Neural progenitor cell (in vitro differentiated cells): ENCODE measurements at regions not wholly inside any gene's neighbourhood (a gene's known extent, or its start where the extent isn't known, plus 50 kb on each side); places are given as distances from the start of the nearest gene placed in this dataset.
A peak's percentile ranks its signal among the peaks of the same experiment; 100 is the strongest.

Source experiments
- DNase-seq: peaks from one replicate; pipeline ENCODE4 v3.0.0-alpha.2; 2016; ENCODE audit warnings: low spot score
- H2AFZ ChIP-seq: fragments of 200-600 bp; sonication (generic); replicated peaks from 2 replicates; pipeline ENCODE4 v1.6.1; 2016; ENCODE audit warnings: antibody characterized with exemption
- H3F3A ChIP-seq: fragments of 200-600 bp; sonication (generic); 2 replicates; pipeline ENCODE4 v1.6.1; 2016; ENCODE audit warnings: antibody characterized with exemption, low read depth
- H3K27ac ChIP-seq: fragments of 200-600 bp; sonication (generic); 2 replicates; pipeline ENCODE4 v1.5.1; 2016; ENCODE audit warnings: mild to moderate bottlenecking
- H3K27me3 ChIP-seq: fragments of 200-600 bp; sonication (generic); 2 replicates; pipeline ENCODE4 v1.6.1; 2016; ENCODE audit warnings: mild to moderate bottlenecking, moderate library complexity
- H3K36me3 ChIP-seq: fragments of 200-600 bp; sonication (generic); 2 replicates; pipeline ENCODE4 v1.5.1; 2016
- H3K4me1 ChIP-seq: fragments of 200-600 bp; sonication (generic); 2 replicates; pipeline ENCODE4 v1.6.1; 2016; ENCODE audit warnings: mixed run types
- H3K4me2 ChIP-seq: fragments of 200-600 bp; sonication (generic); 2 replicates; pipeline ENCODE4 v1.6.1; 2016
- H3K4me3 ChIP-seq: fragments of 200-600 bp; sonication (generic); 2 replicates; pipeline ENCODE4 v1.5.1; 2016
- H3K79me2 ChIP-seq: fragments of 200-600 bp; sonication (generic); 2 replicates; pipeline ENCODE4 v1.6.1; 2016; ENCODE audit warnings: low read depth
- H3K9ac ChIP-seq: fragments of 200-600 bp; sonication (generic); 2 replicates; pipeline ENCODE4 v1.6.1; 2016
- H3K9me3 ChIP-seq: fragments of 200-600 bp; sonication (generic); 2 replicates; pipeline ENCODE4 v1.5.1; 2016; ENCODE audit warnings: low read depth
- H4K20me1 ChIP-seq: fragments of 200-600 bp; sonication (generic); 2 replicates; pipeline ENCODE4 v1.6.1; 2016; ENCODE audit warnings: low read depth
- H3K27ac Mint-ChIP-seq: 3 replicates; pipeline ENCODE4 v1.8.0; 2021; ENCODE audit warnings: mixed read lengths
- H3K27me3 Mint-ChIP-seq: 2 replicates; pipeline ENCODE4 v1.8.0; 2022; ENCODE audit warnings: low read depth, mild to moderate bottlenecking, inconsistent platforms, moderate library complexity, mixed read lengths; ENCODE audit not compliant: insufficient read depth
- H3K36me3 Mint-ChIP-seq: 3 replicates; pipeline ENCODE4 v1.8.0; 2021; ENCODE audit warnings: mixed read lengths
- H3K4me1 Mint-ChIP-seq: 3 replicates; pipeline ENCODE4 v1.8.0; 2021; ENCODE audit warnings: mixed read lengths
- H3K4me3 Mint-ChIP-seq: 3 replicates; pipeline ENCODE4 v1.8.0; 2021; ENCODE audit warnings: mild to moderate bottlenecking, moderate library complexity, mixed read lengths
- H3K9me3 Mint-ChIP-seq: 3 replicates; pipeline ENCODE4 v1.8.0; 2020; ENCODE audit warnings: mixed read lengths
- CTCF ChIP-seq: fragments of 200-600 bp; sonication (generic); IDR thresholded peaks from 2 replicates; pipeline ENCODE4 v1.5.1; 2017; ENCODE audit warnings: antibody characterized with exemption, mild to moderate bottlenecking
- EZH2 ChIP-seq: fragments of 200-600 bp; sonication (generic); IDR thresholded peaks from 2 replicates; pipeline ENCODE4 v1.6.1; 2017; ENCODE audit warnings: antibody characterized with exemption, mild to moderate bottlenecking, moderate library complexity
- EZH2phosphoT487 ChIP-seq: fragments of 200-600 bp; sonication (generic); IDR thresholded peaks from 2 replicates; pipeline ENCODE4 v1.6.1; 2017; ENCODE audit warnings: antibody characterized with exemption

DNA sequence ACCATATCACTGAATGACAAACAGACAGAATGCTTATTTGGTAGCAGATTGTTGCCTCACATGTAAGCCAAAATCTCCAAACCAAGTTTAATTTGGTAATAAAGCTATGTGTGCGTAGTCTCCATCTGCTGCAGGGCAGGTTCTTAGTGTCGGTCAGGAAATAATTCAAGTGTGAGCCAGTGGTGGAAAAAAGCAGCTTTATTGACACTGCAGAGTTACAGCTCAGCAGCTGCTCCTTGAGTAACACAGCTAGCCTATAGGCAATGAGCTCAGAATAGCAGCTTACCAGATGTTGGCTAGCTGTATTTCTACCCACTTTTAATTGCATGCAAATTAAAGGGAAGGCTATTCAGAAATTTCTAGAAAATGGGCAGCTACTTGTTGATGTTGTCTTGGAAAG is 757.8 kb upstream of the HS3ST1 start:
- no peaks in the 10 kb centered on the region for H3K79me2 ChIP-seq
- H3K4me2 ChIP-seq: no peak overlapping the region
- Mint-ChIP-seq H3K4me3 (no peak overlapping the region), H3K27ac (no peak overlapping the region), H3K27me3 (peaks cover 6% of the 10 kb centered on the region), H3K9me3 (no peaks in the 10 kb centered on the region), H3K36me3 (no peaks in the 10 kb centered on the region), H3K4me1 (no peaks in the 10 kb centered on the region)
- no peaks in the 10 kb centered on the region for H3F3A ChIP-seq
- H3K27ac ChIP-seq: no peak overlapping the region
- no peaks in the 10 kb centered on the region for H3K9me3 ChIP-seq
- no peaks in the 10 kb centered on the region for H4K20me1 ChIP-seq
- no peak for DNase-seq
- H3K4me3 ChIP-seq: no peak overlapping the region
- H3K4me1 ChIP-seq: no peaks in the 10 kb centered on the region
- no peaks in the 10 kb centered on the region for H3K27me3 ChIP-seq
- TF ChIP-seq CTCF: no peak
- TF ChIP-seq EZH2phosphoT487: no peak
- no peak for TF ChIP-seq EZH2
- no peak overlapping the region for H3K9ac ChIP-seq
- H3K36me3 ChIP-seq: no peaks in the 10 kb centered on the region
- peak overlapping the region; percentile 5 for H2AFZ ChIP-seq

GRCh38 chr4:12178614-12179610 is 750.2 kb upstream of the HS3ST1 start:
- TF ChIP-seq CTCF: no peak
- no peak for TF ChIP-seq EZH2
- no peak for TF ChIP-seq EZH2phosphoT487

DNA sequence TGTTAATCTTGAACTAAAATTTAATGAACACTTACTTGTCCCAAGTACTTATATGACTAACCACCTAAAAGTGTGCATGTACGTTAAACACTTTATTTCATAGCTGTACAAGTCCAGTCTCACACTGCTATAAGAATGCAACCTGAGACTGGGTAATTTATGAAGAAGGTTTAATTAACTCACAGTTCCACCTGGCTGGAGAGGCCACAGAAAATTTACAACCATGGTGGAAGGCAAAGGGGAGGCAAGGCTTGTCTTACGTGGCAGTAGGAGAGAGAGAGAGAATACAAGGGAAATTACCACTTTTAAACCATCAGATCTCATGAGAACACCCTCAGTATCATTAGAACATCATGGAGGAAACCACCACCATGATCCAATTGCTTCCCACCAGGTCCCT is 748.7 kb upstream of the HS3ST1 start:
- Histone ChIP-seq H3K4me1 (no peaks in the 10 kb centered on the region), H2AFZ (no peak overlapping the region), H3F3A (no peaks in the 10 kb centered on the region), H3K9me3 (no peaks in the 10 kb centered on the region), H3K4me2 (no peak overlapping the region), H3K27ac (no peak overlapping the region), H3K36me3 (no peaks in the 10 kb centered on the region), H3K27me3 (no peaks in the 10 kb centered on the region), H3K4me3 (no peak overlapping the region), H3K9ac (no peak overlapping the region), H3K79me2 (no peaks in the 10 kb centered on the region), H4K20me1 (no peaks in the 10 kb centered on the region)
- no peak for TF ChIP-seq CTCF
- TF ChIP-seq EZH2: no peak
- TF ChIP-seq EZH2phosphoT487: no peak
- Mint-ChIP-seq H3K9me3 (no peaks in the 10 kb centered on the region), H3K4me1 (no peaks in the 10 kb centered on the region), H3K27me3 (peaks cover 4% of the 10 kb centered on the region), H3K36me3 (no peaks in the 10 kb centered on the region), H3K4me3 (no peak overlapping the region), H3K27ac (no peak overlapping the region)
- no peak for DNase-seq

More at GRCh38 chr4:12178614-12179610, 750.2 kb upstream of the HS3ST1 start:
- Histone ChIP-seq H3K27ac (no peak overlapping the region), H3K4me3 (no peak overlapping the region), H3F3A (no peaks in the 10 kb centered on the region), H3K9ac (no peak overlapping the region), H3K79me2 (no peaks in the 10 kb centered on the region), H3K36me3 (no peaks in the 10 kb centered on the region), H2AFZ (no peak overlapping the region), H3K4me1 (no peaks in the 10 kb centered on the region), H3K27me3 (no peaks in the 10 kb centered on the region), H3K4me2 (no peak overlapping the region), H3K9me3 (no peaks in the 10 kb centered on the region), H4K20me1 (no peaks in the 10 kb centered on the region)
- H3K4me1 Mint-ChIP-seq: no peaks in the 10 kb centered on the region
- H3K9me3 Mint-ChIP-seq: no peaks in the 10 kb centered on the region
- no peaks in the 10 kb centered on the region for H3K36me3 Mint-ChIP-seq
- H3K4me3 Mint-ChIP-seq: no peak overlapping the region
- H3K27ac Mint-ChIP-seq: no peak overlapping the region
- peaks cover 5% of the 10 kb centered on the region for H3K27me3 Mint-ChIP-seq
- no peak for DNase-seq
